Left lung (tissue), 4 donors: ENCODE measurements at regions not wholly inside any gene's neighbourhood (a gene's known extent, or its start where the extent isn't known, plus 50 kb on each side); places are given as distances from the start of the nearest gene placed in this dataset.

Source experiments
- ATAC-seq: fragments of 200-7000 bp; cut with Tn5 transposase; one replicate; pipeline ENCODE4 v1.9.1; 2020; ENCODE audit warnings: moderate library complexity
- DNase-seq, 4 donors: peaks; one replicate each; pipeline ENCODE4 v3.0.0-alpha.2; 2013 to 2020
- H3K27ac ChIP-seq, 2 donors: fragments of 200-600 bp; sonication (generic) in 1 of 2; one replicate each; pipeline versions ENCODE4 v1.5.0 to v1.8.0; 2020 to 2021
- H3K27me3 ChIP-seq, 2 donors: fragments of 200-600 bp; sonication (generic) in 1 of 2; one replicate each; pipeline versions ENCODE4 v1.5.0 to v1.8.0; 2020 to 2021
- H3K36me3 ChIP-seq, 2 donors: fragments of 200-600 bp; sonication (generic) in 1 of 2; one replicate each; pipeline versions ENCODE4 v1.5.0 to v1.8.0; 2020 to 2021
- H3K4me1 ChIP-seq, 2 donors: fragments of 200-600 bp; one replicate each; pipeline ENCODE4 v1.8.0; 2021
- H3K4me3 ChIP-seq, 2 donors: fragments of 200-600 bp; sonication (generic) in 1 of 2; one replicate each; pipeline versions ENCODE4 v1.5.0 to v1.8.0; 2020 to 2021; ENCODE audit warnings: mild to moderate bottlenecking in 1 of 2
- H3K9me3 ChIP-seq, 2 donors: fragments of 200-600 bp; sonication (generic) in 1 of 2; one replicate each; pipeline versions ENCODE4 v1.5.0 to v1.8.0; 2020 to 2021
- CTCF ChIP-seq, 2 donors: fragments of 200-600 bp; sonication (generic) in 1 of 2; IDR thresholded peaks; one replicate each; pipeline versions ENCODE4 v1.5.0 to v1.8.0; 2021; ENCODE audit warnings: antibody characterized with exemption in 2 of 2
- intact Hi-C, 2 donors: fragments of 100-400 bp; cut with DNase I; formaldehyde crosslinking; loops; one replicate each; pipeline versions ENCODE4 v1.11.2 to v1.14.2; 2022
- donor health status: DM: no; HTN: yes; CAD: no.
- donor health status: DM: no; HTN: no; CAD: no.

GRCh38 chr6:134712311-134712710 is 237.6 kb downstream of the ALDH8A1 start:
- no peak for TF ChIP-seq CTCF (IDR thresholded peaks at IDR 0.05)
- Histone ChIP-seq H3K9me3 (no peaks in the 10 kb centered on the region), H3K36me3 (no peaks in the 10 kb centered on the region), H3K4me1 (peaks cover 9 to 16% of the 10 kb centered on the region in 2 donors), H3K4me3 (no peak overlapping the region), H3K27me3 (no peaks in the 10 kb centered on the region), H3K27ac (no peak overlapping the region)
- ATAC-seq (no peak), DNase-seq (no peak)
- intact Hi-C loops = no loop called here

GRCh38 chr6:134708079-134708478 is 241.8 kb downstream of the ALDH8A1 start:
- no peak for TF ChIP-seq CTCF (IDR thresholded peaks at IDR 0.05)
- Histone ChIP-seq H3K4me3 (no peak overlapping the region), H3K27ac (no peak overlapping the region), H3K27me3 (no peaks in the 10 kb centered on the region), H3K36me3 (no peaks in the 10 kb centered on the region), H3K9me3 (no peaks in the 10 kb centered on the region), H3K4me1 (peaks cover 0 to 5% of the 10 kb centered on the region in 2 donors)
- ATAC-seq (no peak), DNase-seq (no peak)
- intact Hi-C loops = no loop called here

DNA sequence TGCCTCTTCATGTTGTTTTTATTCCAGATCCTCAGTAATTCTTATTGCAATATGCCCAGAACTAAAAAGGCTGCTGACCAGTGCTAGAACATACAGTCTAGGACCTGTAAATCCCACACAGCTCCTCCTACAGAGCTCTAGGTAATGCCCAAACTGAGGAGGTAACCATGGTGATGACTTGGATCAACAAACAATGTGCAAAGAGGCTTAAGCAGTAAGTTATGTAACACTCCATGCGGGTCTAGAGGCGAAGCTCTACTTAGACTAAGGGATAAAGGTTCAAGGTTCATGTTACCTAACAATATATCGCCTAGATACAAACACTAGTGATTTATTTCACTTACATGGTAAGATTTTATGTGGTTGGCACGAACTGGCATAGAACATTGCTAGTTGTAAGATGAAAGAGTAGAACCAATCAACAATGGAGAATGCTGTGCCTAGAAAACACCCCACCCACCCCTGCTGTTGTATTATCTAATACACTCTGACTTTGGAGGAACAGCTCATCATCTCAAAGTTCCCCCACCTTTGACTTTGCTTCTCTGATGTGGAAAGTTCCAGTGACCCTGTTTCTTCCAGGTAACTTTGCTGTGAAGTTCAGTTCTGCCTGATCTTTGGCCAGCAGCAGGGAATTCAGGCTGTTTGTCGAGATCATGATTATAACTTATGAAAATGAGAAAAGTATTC is 242.4 kb downstream of the ALDH8A1 start:
- Histone ChIP-seq H3K4me1 (peaks cover 0 to 5% of the 10 kb centered on the region in 2 donors), H3K36me3 (no peaks in the 10 kb centered on the region), H3K9me3 (no peaks in the 10 kb centered on the region), H3K27me3 (no peaks in the 10 kb centered on the region), H3K4me3 (no peak overlapping the region), H3K27ac (no peak overlapping the region)
- no peak for TF ChIP-seq CTCF (IDR thresholded peaks at IDR 0.05)
- intact Hi-C loops = no loop called here
- DNase-seq (peak in 1 of 4 donors; percentile 44), ATAC-seq (peak; percentile 98)

DNA sequence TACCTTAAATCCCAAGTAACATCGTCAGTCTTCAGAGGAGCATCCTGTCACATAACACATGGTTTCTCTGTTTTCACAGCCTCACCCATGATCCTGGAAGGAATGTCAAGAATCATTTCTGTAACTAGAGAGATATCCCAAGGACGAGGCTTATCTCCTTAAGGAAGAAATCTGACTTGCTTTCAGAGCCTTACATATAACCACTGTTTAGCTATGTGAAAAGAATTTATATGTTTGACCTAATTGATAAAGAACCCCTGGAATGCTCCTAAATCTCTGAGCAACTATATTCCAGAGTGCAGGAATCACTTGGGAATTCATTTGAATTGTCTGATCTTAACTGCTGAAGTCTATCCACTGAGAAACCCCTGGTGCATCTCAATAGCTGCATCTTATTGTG is 243.1 kb downstream of the ALDH8A1 start:
- Histone ChIP-seq H3K9me3 (no peaks in the 10 kb centered on the region), H3K4me3 (no peak overlapping the region), H3K4me1 (peaks cover 0 to 5% of the 10 kb centered on the region in 2 donors), H3K36me3 (no peaks in the 10 kb centered on the region), H3K27me3 (no peaks in the 10 kb centered on the region), H3K27ac (no peak overlapping the region)
- TF ChIP-seq CTCF (IDR thresholded peaks at IDR 0.05) = no peak
- DNase-seq (no peak), ATAC-seq (no peak)
- intact Hi-C loops = no loop called here

- Histone ChIP-seq H3K4me3 (no peak overlapping the region), H3K9me3 (no peaks in the 10 kb centered on the region), H3K4me1 (peaks cover 0 to 5% of the 10 kb centered on the region in 2 donors), H3K36me3 (no peaks in the 10 kb centered on the region), H3K27me3 (no peaks in the 10 kb centered on the region), H3K27ac (no peak overlapping the region)
- TF ChIP-seq CTCF (IDR thresholded peaks at IDR 0.05) = no peak
- ATAC-seq (no peak), DNase-seq (no peak)
- intact Hi-C loops = no loop called here
Observed at GRCh38 chr6:134706153-134706552, 243.7 kb downstream of the ALDH8A1 start.
